H1 (cell line): ENCODE measurements at regions not wholly inside any gene's neighbourhood (a gene's known extent, or its start where the extent isn't known, plus 50 kb on each side); places are given as distances from the start of the nearest gene placed in this dataset.

Experiments
- HDAC2 ChIP-seq, 2 experiments: fragments of 300-600 bp in 1 of 2; sonication (generic) in 1 of 2; IDR thresholded peaks; 2 replicates each; pipeline ENCODE4 v1.6.1; 2011 to 2012; ENCODE audit warnings: low read depth in 2 of 2, low read length in 2 of 2, mild to moderate bottlenecking in 2 of 2, moderate library complexity in 2 of 2, borderline replicate concordance in 1 of 2, inconsistent platforms in 1 of 2
- MAFK ChIP-seq: IDR thresholded peaks from 2 replicates; pipeline ENCODE4 v1.6.1; 2012; ENCODE audit warnings: low read depth, mild to moderate bottlenecking, improper control_type of control experiment, low read length
- RFX5 ChIP-seq: IDR thresholded peaks from 2 replicates; pipeline ENCODE4 v1.6.1; 2011; ENCODE audit warnings: low read depth, low read length, improper control_type of control experiment, borderline replicate concordance
- SIN3A ChIP-seq, 2 experiments: IDR thresholded peaks in 1 of 2; conservative IDR thresholded peaks in 1 of 2; 2 replicates each; pipeline ENCODE4 v1.6.1; 2011 to 2012; ENCODE audit warnings: low read length in 2 of 2, improper control_type of control experiment in 1 of 2, low read depth in 1 of 2, mild to moderate bottlenecking in 1 of 2

- TF ChIP-seq HDAC2 (IDR thresholded peaks at IDR 0.05; ENCODE audit: borderline replicate concordance in 1 of 2, low read depth in 2 of 2, low read length in 2 of 2) = no peak
- TF ChIP-seq SIN3A (conservative IDR thresholded peaks at IDR 0.05 in 1 of 2, IDR thresholded peaks at IDR 0.05 in 1 of 2; ENCODE audit: low read depth in 1 of 2, low read length in 2 of 2) = no peak
- TF ChIP-seq RFX5 = no peak
- no peak for TF ChIP-seq MAFK
These were observed 173.4 kb upstream of the TPM1 start (continued) for GRCh38 chr15:62869116-62869515.
